Cardiac fibroblast (primary cell): ENCODE measurements at regions not wholly inside any gene's neighbourhood (a gene's known extent, or its start where the extent isn't known, plus 50 kb on each side); places are given as distances from the start of the nearest gene placed in this dataset.
"Not testable (repeated sequence)": the region's sequence is repeated elsewhere in the genome, so short reads cannot be mapped to it uniquely, and the experiment has no call there.

Experiments
- DNase-seq, 2 donors: peaks; one replicate each; pipeline versions ENCODE4 v3.0.0 to v3.0.0-alpha.2; 2010; ENCODE audit warnings: low read depth in 2 of 2
- H3K4me3 ChIP-seq, 2 donors: replicated peaks in 1 of 2; 1 replicate in 1 of 2; 2 replicates in 1 of 2; pipeline ENCODE4 v1.5.1; 2011; ENCODE audit warnings: low read depth in 2 of 2, low read length in 2 of 2, mild to moderate bottlenecking in 2 of 2, moderate library complexity in 1 of 2
- TF ChIP-seq, protein P1 (sequence below): IDR thresholded peaks from one replicate; pipeline ENCODE4 v1.5.1; 2011; ENCODE audit warnings: low read depth, mild to moderate bottlenecking, low read length, inconsistent platforms

DNA sequence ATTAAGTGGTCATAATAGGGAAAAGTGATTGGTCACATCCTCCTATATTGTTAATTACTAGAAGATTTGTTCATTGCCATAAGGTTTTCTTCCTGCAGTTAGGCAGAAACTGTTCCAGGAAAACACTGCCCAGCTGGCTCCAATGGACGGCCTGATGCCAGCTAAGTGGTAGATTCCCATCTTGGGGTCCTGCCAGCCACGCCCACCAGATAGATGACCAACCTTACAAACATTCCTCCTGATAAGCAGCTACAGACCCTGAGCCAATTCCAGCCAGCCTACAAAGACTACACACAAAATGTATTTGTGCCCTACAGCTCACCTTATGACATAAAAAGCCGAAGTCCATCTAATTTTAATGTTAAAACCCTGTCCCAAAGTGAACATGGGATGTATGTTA is 685.9 kb upstream of the USP15 start:
- TF ChIP-seq, protein P1, sequence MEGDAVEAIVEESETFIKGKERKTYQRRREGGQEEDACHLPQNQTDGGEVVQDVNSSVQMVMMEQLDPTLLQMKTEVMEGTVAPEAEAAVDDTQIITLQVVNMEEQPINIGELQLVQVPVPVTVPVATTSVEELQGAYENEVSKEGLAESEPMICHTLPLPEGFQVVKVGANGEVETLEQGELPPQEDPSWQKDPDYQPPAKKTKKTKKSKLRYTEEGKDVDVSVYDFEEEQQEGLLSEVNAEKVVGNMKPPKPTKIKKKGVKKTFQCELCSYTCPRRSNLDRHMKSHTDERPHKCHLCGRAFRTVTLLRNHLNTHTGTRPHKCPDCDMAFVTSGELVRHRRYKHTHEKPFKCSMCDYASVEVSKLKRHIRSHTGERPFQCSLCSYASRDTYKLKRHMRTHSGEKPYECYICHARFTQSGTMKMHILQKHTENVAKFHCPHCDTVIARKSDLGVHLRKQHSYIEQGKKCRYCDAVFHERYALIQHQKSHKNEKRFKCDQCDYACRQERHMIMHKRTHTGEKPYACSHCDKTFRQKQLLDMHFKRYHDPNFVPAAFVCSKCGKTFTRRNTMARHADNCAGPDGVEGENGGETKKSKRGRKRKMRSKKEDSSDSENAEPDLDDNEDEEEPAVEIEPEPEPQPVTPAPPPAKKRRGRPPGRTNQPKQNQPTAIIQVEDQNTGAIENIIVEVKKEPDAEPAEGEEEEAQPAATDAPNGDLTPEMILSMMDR, result no peak

GRCh38 chr12:61584943-61585342 is 675.3 kb upstream of the USP15 start:
- no peak overlapping the region for H3K4me3 ChIP-seq
- no peak for DNase-seq
- TF ChIP-seq, protein P1, result no peak

More for the DNA sequence above, 685.9 kb upstream of the USP15 start:
- DNase-seq, result no peak
- no peak overlapping the region for H3K4me3 ChIP-seq

DNA sequence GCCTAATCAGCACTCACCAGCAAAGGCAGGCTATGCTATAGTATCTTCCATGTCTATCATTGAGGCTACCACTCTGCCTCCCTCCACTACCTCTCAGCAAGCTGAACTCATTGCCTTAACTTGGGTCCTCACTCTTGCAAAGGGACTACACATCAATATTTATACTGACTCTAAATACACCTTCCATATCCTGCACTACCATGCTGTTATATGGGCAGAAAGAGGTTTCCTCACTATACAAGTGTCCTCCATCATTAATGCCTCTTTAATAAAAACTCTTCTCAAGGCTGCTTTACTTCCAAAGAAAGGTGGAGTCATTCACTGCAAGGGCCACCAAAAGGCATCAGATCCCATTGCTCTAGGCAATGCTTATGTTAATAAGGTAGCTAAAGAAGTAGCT is 669.3 kb upstream of the USP15 start:
- not testable (repeated sequence) for DNase-seq, H3K4me3 ChIP-seq

DNA sequence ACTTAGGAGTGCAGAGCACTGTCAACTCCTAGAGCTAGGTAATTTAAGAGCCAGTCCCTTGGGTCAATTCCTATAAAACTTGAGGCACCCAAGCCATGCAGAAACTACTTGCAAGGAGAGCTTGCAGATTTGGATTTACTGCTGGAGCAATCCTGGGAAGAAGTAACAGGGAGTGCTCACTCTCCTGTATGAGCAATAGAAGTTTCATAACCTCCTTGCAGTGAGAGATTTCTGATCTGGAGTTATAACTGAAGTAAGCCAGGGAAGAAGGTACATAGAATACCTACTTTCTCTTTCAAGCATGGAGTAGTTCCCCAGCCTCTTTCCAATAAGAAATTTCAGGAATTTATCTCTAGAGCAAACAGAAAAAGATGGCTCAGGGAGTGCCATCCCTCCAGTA is 650.1 kb upstream of the USP15 start:
- no peak for DNase-seq
- no peak overlapping the region for H3K4me3 ChIP-seq

DNA sequence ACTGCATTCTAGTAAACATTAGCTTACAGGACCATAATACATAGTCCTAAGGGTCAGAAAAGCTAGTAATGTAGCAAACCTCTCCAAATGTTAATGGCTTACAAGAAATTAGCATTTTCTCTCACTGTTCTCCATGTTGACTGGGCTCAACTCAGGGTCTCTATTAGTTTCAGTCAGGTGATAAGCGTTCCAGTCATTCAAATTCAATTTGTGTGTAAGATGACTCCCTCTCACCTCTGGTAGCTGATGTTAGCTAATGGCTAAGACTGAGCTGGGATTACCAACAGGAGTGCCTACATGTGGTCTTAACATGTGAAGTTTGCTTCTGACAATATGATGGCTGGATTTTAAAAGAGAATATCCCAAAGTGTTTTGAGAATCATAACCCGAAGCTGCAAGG is 630.5 kb upstream of the USP15 start:
- TF ChIP-seq, protein P1, result no peak
- no peak overlapping the region for H3K4me3 ChIP-seq
- DNase-seq, result no peak

More for the DNA sequence above, 650.1 kb upstream of the USP15 start:
- TF ChIP-seq, protein P1, result no peak

DNA sequence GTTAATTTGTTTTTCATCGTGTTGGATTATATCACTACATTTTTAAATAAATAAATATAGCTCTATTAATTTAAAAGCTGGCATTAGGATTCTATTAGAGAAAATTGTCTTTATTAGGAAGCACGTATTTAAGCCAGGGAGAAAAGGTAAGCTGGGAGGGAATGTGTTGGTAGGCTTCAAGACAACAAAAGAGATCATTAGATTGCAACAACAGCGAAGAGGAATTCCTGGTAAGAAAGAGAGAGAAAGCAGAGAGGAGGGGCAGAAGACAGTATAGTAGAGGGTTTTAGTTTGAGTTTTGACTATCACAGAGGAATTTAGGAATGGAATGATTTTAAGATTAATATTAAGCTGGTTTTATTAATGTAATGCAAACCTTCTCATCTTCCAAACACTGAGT is 613.6 kb upstream of the USP15 start:
- TF ChIP-seq, protein P1, result no peak
- H3K4me3 ChIP-seq, result no peak overlapping the region
- no peak for DNase-seq

GRCh38 chr12:61647566-61647965 is 612.6 kb upstream of the USP15 start:
- TF ChIP-seq, protein P1, result no peak

DNA sequence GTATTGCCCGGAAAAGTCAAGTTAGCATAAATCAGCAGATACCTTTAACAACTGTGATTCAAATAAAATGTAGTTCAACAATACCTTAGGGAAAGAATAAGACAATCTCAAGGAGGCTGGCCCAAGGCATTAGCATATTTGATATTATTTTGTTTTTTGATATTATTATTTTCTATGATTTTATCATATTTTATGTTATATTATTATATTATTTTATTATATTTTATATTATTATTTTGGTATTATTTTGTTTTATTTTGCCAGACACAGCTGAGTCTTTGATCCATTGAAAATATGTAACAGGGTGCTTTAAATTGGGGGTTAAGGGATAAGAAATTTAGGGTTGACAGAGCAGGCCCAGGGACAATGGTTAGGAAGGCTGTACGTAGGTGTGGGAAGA is 607.9 kb upstream of the USP15 start:
- no peak overlapping the region for H3K4me3 ChIP-seq
- TF ChIP-seq, protein P1, result no peak
- no peak for DNase-seq

More at GRCh38 chr12:61647566-61647965, 612.6 kb upstream of the USP15 start:
- no peak for DNase-seq
- H3K4me3 ChIP-seq, result no peak overlapping the region
